SK-N-SH (cell line): ENCODE measurements at regions not wholly inside any gene's neighbourhood (a gene's known extent, or its start where the extent isn't known, plus 50 kb on each side); places are given as distances from the start of the nearest gene placed in this dataset.

ENCODE experiments used
- CTCF ChIA-PET: fragments of 300-600, 350-600 bp; formaldehyde crosslinking; extraction: SDS; loops from one replicate; lab custom pipeline; 2021; lab: Yijun Ruan, JAX
- POLR2A ChIA-PET: fragments of 350-600 bp; sonication (Branson Sonifier 250); formaldehyde crosslinking; extraction: SDS; loops from one replicate; lab custom pipeline; 2020; ENCODE audit warnings: antibody characterized with exemption, inconsistent platforms; lab: Yijun Ruan, JAX
- DNase-seq: peaks from one replicate; pipeline ENCODE4 v3.0.0; 2012
- H2AFZ ChIP-seq: fragments of 200-600 bp; sonication (generic); 2 replicates; pipeline ENCODE4 v1.8.1; 2016; ENCODE audit warnings: antibody characterized with exemption, mild to moderate bottlenecking, low read depth
- H3F3A ChIP-seq: fragments of 200-600 bp; sonication (generic); replicated peaks from 2 replicates; pipeline ENCODE3; 2016; ENCODE audit warnings: antibody characterized with exemption, mild to moderate bottlenecking; ENCODE audit not compliant: insufficient read depth
- H3K27ac ChIP-seq, 2 experiments: fragments of 200-500 bp in 1 of 2; fragments of 200-600 bp in 1 of 2; sonication (Bioruptor generic) in 1 of 2; sonication (generic), shearing (Covaris generic) in 1 of 2; 2 replicates each; pipeline versions ENCODE4 v1.5.1 to v1.6.1; 2014 to 2016; ENCODE audit warnings: low read depth in 2 of 2, inconsistent platforms in 1 of 2, low read length in 1 of 2, mild to moderate bottlenecking in 1 of 2, mixed read lengths in 1 of 2
- H3K27me3 ChIP-seq: fragments of 200-600 bp; sonication (generic), shearing (Covaris generic); 2 replicates; pipeline ENCODE4 v1.6.1; 2016; ENCODE audit warnings: mixed run types; ENCODE audit not compliant: insufficient read depth
- H3K36me3 ChIP-seq, 2 experiments: fragments of 200-500 bp in 1 of 2; fragments of 200-600 bp in 1 of 2; sonication (Bioruptor generic) in 1 of 2; sonication (generic) in 1 of 2; replicated peaks in 1 of 2; 2 replicates each; pipeline versions ENCODE3 to v1.5.1; 2014 to 2016; ENCODE audit warnings: low read length in 1 of 2, mild to moderate bottlenecking in 1 of 2; ENCODE audit not compliant: insufficient read depth in 2 of 2, control insufficient read depth in 1 of 2
- H3K4me1 ChIP-seq, 2 experiments: fragments of 200-500 bp in 1 of 2; fragments of 200-600 bp in 1 of 2; sonication (Bioruptor generic) in 1 of 2; sonication (generic), shearing (Covaris generic) in 1 of 2; 2 replicates each; pipeline versions ENCODE4 v1.5.1 to v1.6.1; 2014 to 2016; ENCODE audit warnings: low read depth in 1 of 2, low read length in 1 of 2, mixed run types in 1 of 2; ENCODE audit not compliant: insufficient read depth in 2 of 2, control insufficient read depth in 1 of 2
- H3K4me2 ChIP-seq: fragments of 200-600 bp; sonication (generic), shearing (Covaris generic); 2 replicates; pipeline ENCODE4 v1.6.1; 2017; ENCODE audit warnings: mixed run types
- H3K4me3 ChIP-seq, 2 experiments: fragments of 200-500 bp in 1 of 2; fragments of 200-600 bp in 1 of 2; sonication (Bioruptor generic) in 1 of 2; sonication (generic), shearing (Covaris generic) in 1 of 2; 2 replicates each; pipeline versions ENCODE4 v1.5.1 to v1.8.1; 2014 to 2016; ENCODE audit warnings: low read depth in 2 of 2, inconsistent platforms in 1 of 2, low read length in 1 of 2, mild to moderate bottlenecking in 1 of 2, mixed read lengths in 1 of 2, moderate library complexity in 1 of 2
- H3K79me2 ChIP-seq: fragments of 200-600 bp; sonication (generic); 2 replicates; pipeline ENCODE4 v1.8.1; 2017; ENCODE audit warnings: mild to moderate bottlenecking; ENCODE audit not compliant: insufficient read depth
- H3K9ac ChIP-seq: fragments of 200-600 bp; sonication (generic); 2 replicates; pipeline ENCODE4 v1.6.1; 2017; ENCODE audit warnings: mixed run types
- H3K9me2 ChIP-seq: fragments of 200-600 bp; sonication (generic); 2 replicates; pipeline ENCODE4 v1.6.1; 2017; ENCODE audit warnings: mixed run types
- H3K9me3 ChIP-seq: fragments of 200-600 bp; sonication (generic); 2 replicates; pipeline ENCODE4 v1.6.1; 2017; ENCODE audit warnings: mixed run types, mild to moderate bottlenecking, moderate library complexity
- H4K20me1 ChIP-seq: fragments of 200-600 bp; sonication (generic); 2 replicates; pipeline ENCODE4 v1.6.1; 2017; ENCODE audit warnings: mild to moderate bottlenecking, mixed run types; ENCODE audit not compliant: insufficient read depth
- CHD2 ChIP-seq: fragments of 150-350 bp; IDR thresholded peaks from 2 replicates; pipeline ENCODE4 v1.6.1; 2018; ENCODE audit warnings: low read length; ENCODE audit not compliant: partially characterized antibody
- CTCF ChIP-seq: fragments of 200-600 bp; sonication (generic); IDR thresholded peaks from 2 replicates; pipeline ENCODE4 v1.6.1; 2017; ENCODE audit warnings: antibody characterized with exemption, mild to moderate bottlenecking, moderate library complexity
- EP300 ChIP-seq, 2 experiments: IDR thresholded peaks; 2 replicates each; pipeline versions ENCODE4 v1.4.0 to v1.6.1; 2012; ENCODE audit warnings: borderline replicate concordance in 1 of 2, low read depth in 1 of 2, low read length in 1 of 2
- FOSL2 ChIP-seq: IDR thresholded peaks from 2 replicates; pipeline ENCODE4 v1.4.0; 2012; ENCODE audit warnings: low read depth, mild to moderate bottlenecking, moderate library complexity, borderline replicate concordance
- FOXJ3 ChIP-seq: sonication (generic); formaldehyde crosslinking; IDR thresholded peaks from 2 replicates; pipeline ENCODE4 v1.5.1; 2020; ENCODE audit warnings: mild to moderate bottlenecking, missing genetic modification reagents
- GATA2 ChIP-seq: sonication (generic); formaldehyde crosslinking; IDR thresholded peaks from 2 replicates; pipeline ENCODE4 v1.5.0; 2020; ENCODE audit warnings: mild to moderate bottlenecking, missing genetic modification reagents
- JUND ChIP-seq: IDR thresholded peaks from 2 replicates; pipeline ENCODE4 v1.4.0; 2012
- MEF2A ChIP-seq: IDR thresholded peaks from 2 replicates; pipeline ENCODE4 v1.4.0; 2012; ENCODE audit warnings: low read depth, borderline replicate concordance
- NRF1 ChIP-seq: IDR thresholded peaks from 2 replicates; pipeline ENCODE4 v1.6.1; 2012; ENCODE audit warnings: low read depth, mild to moderate bottlenecking, low read length
- PBX3 ChIP-seq: IDR thresholded peaks from 2 replicates; pipeline ENCODE4; 2012
- POLR2AphosphoS5 ChIP-seq: IDR thresholded peaks from 2 replicates; pipeline ENCODE4 v1.6.1; 2012; ENCODE audit warnings: low read depth, low read length
- RAD21 ChIP-seq: IDR thresholded peaks from 2 replicates; pipeline ENCODE4 v1.6.1; 2012; ENCODE audit warnings: mild to moderate bottlenecking, low read length
- SIN3A ChIP-seq: IDR thresholded peaks from 2 replicates; pipeline ENCODE4 v1.6.1; 2012; ENCODE audit warnings: low read depth, mild to moderate bottlenecking, low read length, moderate library complexity, borderline replicate concordance
- TAF1 ChIP-seq: IDR thresholded peaks from 2 replicates; pipeline ENCODE4 v1.6.1; 2012; ENCODE audit warnings: low read depth, mild to moderate bottlenecking, low read length, moderate library complexity, borderline replicate concordance
- TCF12 ChIP-seq: IDR thresholded peaks from 2 replicates; pipeline ENCODE4 v1.4.0; 2012
- TEAD4 ChIP-seq: IDR thresholded peaks from 2 replicates; pipeline ENCODE4 v1.4.0; 2012; ENCODE audit warnings: mild to moderate bottlenecking, borderline replicate concordance; ENCODE audit not compliant: insufficient read depth
- USF2 ChIP-seq: fragments of 150-350 bp; IDR thresholded peaks from 2 replicates; pipeline ENCODE4 v1.6.1; 2017; ENCODE audit warnings: antibody characterized with exemption, low read length, low read depth, borderline replicate concordance
- YY1 ChIP-seq: IDR thresholded peaks from 2 replicates; pipeline ENCODE4 v1.4.0; 2012; ENCODE audit warnings: low read depth, mild to moderate bottlenecking
- WGBS: methylation state at CpG from one replicate; pipeline ENCODE4 v1.1.6; 2017; ENCODE audit warnings: low lambda C conversion rate; 5-methylcytosine and 5-hydroxymethylcytosine counted together

- no peaks in the 10 kb centered on the region; a peak in 1 of 4 replicates for H3K4me1 ChIP-seq
- H3F3A ChIP-seq, result no peaks in the 10 kb centered on the region
- no peaks in the 10 kb centered on the region for H3K36me3 ChIP-seq
- H3K9ac ChIP-seq, result no peak overlapping the region
- WGBS, result 40% methylated on average over 3 of the region's 3 CpGs
- ChIA-PET CTCF (interaction anchor here (1.1 kb wide), 1 partner anchor 11 kb away, joined by 4 read pairs; no protein-coding TSS in a partner anchor), POLR2A (no interaction called here)
- no peaks in the 10 kb centered on the region for H3K9me2 ChIP-seq
- no peaks in the 10 kb centered on the region for H4K20me1 ChIP-seq
- no peaks in the 10 kb centered on the region for H3K9me3 ChIP-seq
- no peak overlapping the region for H3K27ac ChIP-seq
- H3K4me3 ChIP-seq, result no peak overlapping the region
- TF ChIP-seq JUND, result no peak
- no peak for TF ChIP-seq SIN3A
- TF ChIP-seq GATA2 (CRISPR knock-in tag), result no peak
- TF ChIP-seq FOXJ3 (CRISPR knock-in tag), result no peak
- no peak for TF ChIP-seq PBX3
- no peak for TF ChIP-seq EP300 (IDR thresholded peaks at IDR 0.05; ENCODE audit: borderline replicate concordance in 1 of 2, low read depth in 1 of 2, low read length in 1 of 2)
- TF ChIP-seq YY1, result no peak
- TF ChIP-seq TCF12, result no peak
- TF ChIP-seq TEAD4, result no peak
- no peak for TF ChIP-seq POLR2AphosphoS5
- TF ChIP-seq CHD2, result no peak
- TF ChIP-seq NRF1, result no peak
- TF ChIP-seq TAF1, result no peak
- TF ChIP-seq CTCF, result no peak
- TF ChIP-seq FOSL2, result no peak
- TF ChIP-seq USF2, result no peak
- TF ChIP-seq RAD21, result no peak
- no peak for TF ChIP-seq MEF2A
- H3K27me3 ChIP-seq, result no peaks in the 10 kb centered on the region
- H3K4me2 ChIP-seq, result no peak overlapping the region
- no peak for DNase-seq
- no peaks in the 10 kb centered on the region for H3K79me2 ChIP-seq
- H2AFZ ChIP-seq, result no peak overlapping the region
Observed at GRCh38 chr13:73329355-73329754, 270.6 kb downstream of the KLF5 start.
